22Rv1 (cell line): ENCODE measurements at regions not wholly inside any gene's neighbourhood (a gene's known extent, or its start where the extent isn't known, plus 50 kb on each side); places are given as distances from the start of the nearest gene placed in this dataset.

Source experiments
- CTCF ChIP-seq: fragments of 450-650 bp; IDR thresholded peaks from 2 replicates; pipeline ENCODE4 v1.5.1; 2017; ENCODE audit warnings: mild to moderate bottlenecking
- ZFX ChIP-seq: fragments of 450-650 bp; IDR thresholded peaks from 2 replicates; pipeline ENCODE4 v1.6.1; 2017; ENCODE audit warnings: antibody characterized with exemption, borderline replicate concordance

- TF ChIP-seq CTCF (no peak), ZFX (no peak)
Measured at GRCh38 chr7:94130716-94131115, 126.6 kb upstream of the BET1 start.
